Testis (tissue), 2 donors: ENCODE measurements at regions not wholly inside any gene's neighbourhood (a gene's known extent, or its start where the extent isn't known, plus 50 kb on each side); places are given as distances from the start of the nearest gene placed in this dataset.

ENCODE experiments used
- DNase-seq: peaks from one replicate; pipeline ENCODE4 v3.0.0-alpha.2; 2019
- H3K27ac ChIP-seq, 2 donors: fragments of 200-600 bp; sonication (generic); one replicate each; pipeline ENCODE4 v1.5.1; 2019
- H3K27me3 ChIP-seq: fragments of 200-600 bp; sonication (generic); one replicate; pipeline ENCODE4 v1.5.1; 2019
- H3K36me3 ChIP-seq: fragments of 200-600 bp; sonication (generic); one replicate; pipeline ENCODE4 v1.5.1; 2017; ENCODE audit warnings: low read depth; ENCODE audit errors: missing control alignments
- H3K4me1 ChIP-seq: fragments of 200-600 bp; sonication (generic); one replicate; pipeline ENCODE4 v1.5.1; 2019
- H3K4me3 ChIP-seq, 2 donors: fragments of 200-600 bp; sonication (generic); one replicate each; pipeline ENCODE4 v1.5.1; 2017 to 2019
- H3K9me3 ChIP-seq: fragments of 200-600 bp; sonication (generic); one replicate; pipeline ENCODE4 v1.5.1; 2017
- POLR2A ChIP-seq: fragments of 450-650 bp; IDR thresholded peaks from one replicate; pipeline ENCODE4 v1.6.1; 2017; ENCODE audit warnings: antibody characterized with exemption, mild to moderate bottlenecking, moderate library complexity
- WGBS, 2 donors: methylation state at CpG; one replicate each; pipeline ENCODE4 v1.1.5; 2018; 5-methylcytosine and 5-hydroxymethylcytosine counted together
- intact Hi-C: fragments of 100-400 bp; cut with DNase I; formaldehyde crosslinking; loops from one replicate; pipeline ENCODE4 v1.15.1; 2023; ENCODE audit warnings: low total_unique reads
- TF ChIP-seq, protein P1 (sequence below), 3 experiments: fragments of 450-650 bp in 2 of 3; fragments of 200-600 bp in 1 of 3; sonication (generic) in 1 of 3; IDR thresholded peaks; one replicate each; pipeline ENCODE4 v1.5.1; 2016 to 2019; ENCODE audit warnings: antibody characterized with exemption in 3 of 3, mild to moderate bottlenecking in 2 of 3, moderate library complexity in 1 of 3

DNA sequence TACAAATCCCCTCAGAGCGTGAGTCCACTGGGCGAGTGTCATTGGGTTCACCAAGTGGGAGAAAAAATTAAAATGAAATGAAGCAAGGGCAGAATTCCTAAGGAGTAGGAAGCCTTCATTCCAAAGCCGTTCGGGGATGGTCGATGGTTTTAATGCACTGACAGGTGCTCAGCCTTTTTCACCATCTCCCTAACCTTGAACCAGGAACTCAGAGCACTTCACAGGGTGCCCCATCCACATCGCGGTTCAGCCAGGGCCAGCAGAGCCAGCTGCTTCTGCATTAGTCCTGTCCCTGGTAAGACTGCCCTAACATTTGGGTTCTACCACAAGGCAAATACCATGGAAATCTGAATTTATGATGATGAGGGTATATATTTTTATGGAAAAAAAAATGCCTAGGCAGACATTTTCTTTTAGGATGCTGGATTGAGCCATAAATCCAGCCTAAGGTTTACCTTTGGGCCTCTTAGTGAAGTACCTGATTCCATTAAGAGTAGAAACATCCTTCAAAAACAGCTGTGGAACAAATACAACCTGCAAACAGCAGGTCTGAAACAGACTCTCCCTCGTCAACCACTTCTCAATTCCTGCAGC, 203.5 kb upstream of the RNF32 start:
- no peak for DNase-seq
- Histone ChIP-seq H3K36me3 (no peaks in the 10 kb centered on the region), H3K27ac (no peak overlapping the region), H3K27me3 (no peaks in the 10 kb centered on the region), H3K9me3 (no peaks in the 10 kb centered on the region), H3K4me3 (no peak overlapping the region), H3K4me1 (no peaks in the 10 kb centered on the region)
- TF ChIP-seq, protein P1, sequence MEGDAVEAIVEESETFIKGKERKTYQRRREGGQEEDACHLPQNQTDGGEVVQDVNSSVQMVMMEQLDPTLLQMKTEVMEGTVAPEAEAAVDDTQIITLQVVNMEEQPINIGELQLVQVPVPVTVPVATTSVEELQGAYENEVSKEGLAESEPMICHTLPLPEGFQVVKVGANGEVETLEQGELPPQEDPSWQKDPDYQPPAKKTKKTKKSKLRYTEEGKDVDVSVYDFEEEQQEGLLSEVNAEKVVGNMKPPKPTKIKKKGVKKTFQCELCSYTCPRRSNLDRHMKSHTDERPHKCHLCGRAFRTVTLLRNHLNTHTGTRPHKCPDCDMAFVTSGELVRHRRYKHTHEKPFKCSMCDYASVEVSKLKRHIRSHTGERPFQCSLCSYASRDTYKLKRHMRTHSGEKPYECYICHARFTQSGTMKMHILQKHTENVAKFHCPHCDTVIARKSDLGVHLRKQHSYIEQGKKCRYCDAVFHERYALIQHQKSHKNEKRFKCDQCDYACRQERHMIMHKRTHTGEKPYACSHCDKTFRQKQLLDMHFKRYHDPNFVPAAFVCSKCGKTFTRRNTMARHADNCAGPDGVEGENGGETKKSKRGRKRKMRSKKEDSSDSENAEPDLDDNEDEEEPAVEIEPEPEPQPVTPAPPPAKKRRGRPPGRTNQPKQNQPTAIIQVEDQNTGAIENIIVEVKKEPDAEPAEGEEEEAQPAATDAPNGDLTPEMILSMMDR (IDR thresholded peaks at IDR 0.05) = no peak
- no peak for TF ChIP-seq POLR2A
- intact Hi-C loops = no loop called here
- 73 to 87% methylated on average over 8 of the region's 8 CpGs for WGBS, 2 donors

DNA sequence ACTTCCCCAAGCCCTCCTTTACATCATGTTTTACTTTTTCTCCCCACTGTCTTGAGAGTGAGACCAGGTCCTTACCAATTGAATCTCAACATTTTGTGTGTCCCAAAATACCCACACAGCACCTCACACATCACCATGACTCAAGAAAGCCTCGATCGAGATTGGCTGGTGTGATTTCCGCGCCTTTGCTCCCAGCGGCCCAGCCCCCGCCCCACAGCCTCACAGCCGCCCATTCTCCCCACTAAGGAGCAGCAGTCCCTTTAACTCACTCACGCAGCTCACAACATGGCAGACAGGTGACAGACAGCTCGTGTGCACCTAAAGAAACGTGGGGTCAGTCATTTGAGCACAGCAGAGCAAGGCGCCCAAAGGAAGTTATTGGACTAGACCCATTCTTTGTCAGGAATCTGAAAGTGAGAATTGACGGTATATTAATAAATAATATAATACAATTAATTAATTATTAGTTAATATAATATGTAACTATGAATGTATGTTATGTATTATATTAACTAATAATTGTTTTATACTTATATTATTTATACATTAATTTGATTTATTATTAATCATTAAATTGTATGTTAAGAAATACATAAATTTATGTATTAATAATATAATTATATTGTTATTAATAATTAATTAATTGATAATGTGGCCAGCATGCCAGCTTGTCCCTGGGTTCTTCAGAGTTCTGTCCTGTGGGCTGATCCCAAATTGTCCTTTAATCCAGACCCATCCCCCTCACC, 204.9 kb upstream of the RNF32 start:
- no peak for DNase-seq
- Histone ChIP-seq H3K4me1 (no peaks in the 10 kb centered on the region), H3K27ac (no peak overlapping the region), H3K36me3 (no peaks in the 10 kb centered on the region), H3K9me3 (no peaks in the 10 kb centered on the region), H3K4me3 (no peak overlapping the region), H3K27me3 (no peaks in the 10 kb centered on the region)
- TF ChIP-seq POLR2A = no peak
- TF ChIP-seq, protein P1 (IDR thresholded peaks at IDR 0.05) = no peak
- intact Hi-C loops = no loop called here
- WGBS, 2 donors = 80 to 83% methylated on average over 12 of the region's 12 CpGs

- no peak overlapping the region for H3K4me3 ChIP-seq
- WGBS, 2 donors = 76 to 84% methylated on average over 5 of the region's 5 CpGs
- intact Hi-C loops = no loop called here
- no peaks in the 10 kb centered on the region for H3K4me1 ChIP-seq
- no peaks in the 10 kb centered on the region for H3K36me3 ChIP-seq
- TF ChIP-seq POLR2A = no peak
- TF ChIP-seq, protein P1 (IDR thresholded peaks at IDR 0.05) = no peak
- no peaks in the 10 kb centered on the region for H3K27me3 ChIP-seq
- DNase-seq = no peak
- no peaks in the 10 kb centered on the region for H3K9me3 ChIP-seq
- H3K27ac ChIP-seq = no peak overlapping the region
Observed at GRCh38 chr7:156434706-156435105, 205.9 kb upstream of the RNF32 start.

- 89 to 90% methylated on average over 11 of the region's 11 CpGs for WGBS, 2 donors
- no peak for DNase-seq
Observed at GRCh38 chr7:156432018-156432417, 208.6 kb upstream of the RNF32 start.

More at GRCh38 chr7:156432018-156432417, 208.6 kb upstream of the RNF32 start:
- intact Hi-C loops = no loop called here
- no peaks in the 10 kb centered on the region for H3K4me1 ChIP-seq
- no peaks in the 10 kb centered on the region for H3K9me3 ChIP-seq
- no peak overlapping the region for H3K4me3 ChIP-seq
- TF ChIP-seq, protein P1 (IDR thresholded peaks at IDR 0.05) = no peak
- TF ChIP-seq POLR2A = no peak
- H3K27me3 ChIP-seq = no peaks in the 10 kb centered on the region
- H3K27ac ChIP-seq = no peak overlapping the region
- no peaks in the 10 kb centered on the region for H3K36me3 ChIP-seq
